Right renal pelvis (tissue), 4 donors: ENCODE measurements at regions not wholly inside any gene's neighbourhood (a gene's known extent, or its start where the extent isn't known, plus 50 kb on each side); places are given as distances from the start of the nearest gene placed in this dataset.
A peak's percentile ranks its signal among the peaks of the same experiment; 100 is the strongest.

Experiments used
- DNase-seq, 4 donors: peaks; one replicate each; pipeline ENCODE4 v3.0.0-alpha.2; 2013; ENCODE audit warnings: low read depth in 4 of 4, low spot score in 3 of 4, missing footprints in 1 of 4

GRCh38 chr5:2658881-2659470, 92.5 kb downstream of the IRX2 start:
- no peak for DNase-seq

- DNase-seq, result no peak
Observed at GRCh38 chr5:2658447-2658846, 93.0 kb downstream of the IRX2 start.

GRCh38 chr5:2657151-2657550, 94.3 kb downstream of the IRX2 start:
- no peak for DNase-seq

GRCh38 chr5:2656206-2656605, 95.3 kb downstream of the IRX2 start:
- DNase-seq, result no peak

- DNase-seq, result no peak
Observed at GRCh38 chr5:2653991-2654390, 97.5 kb downstream of the IRX2 start.

GRCh38 chr5:2651116-2651515, 100.4 kb downstream of the IRX2 start:
- DNase-seq, result no peak

GRCh38 chr5:2642684-2643345, 108.7 kb downstream of the IRX2 start:
- DNase-seq, result peak in 3 of 4 donors; percentile 30 to 64 (median 37)

- DNase-seq, result no peak
Observed at GRCh38 chr5:2640717-2641116, 110.8 kb downstream of the IRX2 start.

GRCh38 chr5:2639425-2639824, 112.1 kb downstream of the IRX2 start:
- no peak for DNase-seq

GRCh38 chr5:2634399-2635176, 116.9 kb downstream of the IRX2 start:
- DNase-seq, result no peak

- DNase-seq, result no peak
Observed at GRCh38 chr5:2633992-2634391, 117.5 kb downstream of the IRX2 start.

GRCh38 chr5:2631758-2632157, 119.7 kb downstream of the IRX2 start:
- DNase-seq, result no peak

GRCh38 chr5:2629045-2629444, 122.4 kb downstream of the IRX2 start:
- no peak for DNase-seq

GRCh38 chr5:2627867-2628266, 123.6 kb downstream of the IRX2 start:
- no peak for DNase-seq

GRCh38 chr5:2626572-2626971, 124.9 kb downstream of the IRX2 start:
- DNase-seq, result no peak

GRCh38 chr5:2622866-2623265, 128.6 kb downstream of the IRX2 start:
- DNase-seq, result no peak

GRCh38 chr5:2621631-2622030, 129.8 kb downstream of the IRX2 start:
- no peak for DNase-seq

GRCh38 chr5:2619216-2619615, 132.3 kb downstream of the IRX2 start:
- DNase-seq, result no peak

- no peak for DNase-seq
Observed at GRCh38 chr5:2617461-2617860, 134.0 kb downstream of the IRX2 start.

- DNase-seq, result no peak
Observed at GRCh38 chr5:2615917-2616316, 135.6 kb downstream of the IRX2 start.

GRCh38 chr5:2614571-2614970, 136.9 kb downstream of the IRX2 start:
- DNase-seq, result no peak

- DNase-seq, result no peak
Observed at GRCh38 chr5:2611659-2612058, 139.8 kb downstream of the IRX2 start.
